Hepatic stellate cell (primary cell): ENCODE measurements at regions not wholly inside any gene's neighbourhood (a gene's known extent, or its start where the extent isn't known, plus 50 kb on each side); places are given as distances from the start of the nearest gene placed in this dataset.

Experiments used
- DNase-seq: peaks from one replicate; pipeline ENCODE4 v3.0.0; 2011; ENCODE audit warnings: low spot score

DNA sequence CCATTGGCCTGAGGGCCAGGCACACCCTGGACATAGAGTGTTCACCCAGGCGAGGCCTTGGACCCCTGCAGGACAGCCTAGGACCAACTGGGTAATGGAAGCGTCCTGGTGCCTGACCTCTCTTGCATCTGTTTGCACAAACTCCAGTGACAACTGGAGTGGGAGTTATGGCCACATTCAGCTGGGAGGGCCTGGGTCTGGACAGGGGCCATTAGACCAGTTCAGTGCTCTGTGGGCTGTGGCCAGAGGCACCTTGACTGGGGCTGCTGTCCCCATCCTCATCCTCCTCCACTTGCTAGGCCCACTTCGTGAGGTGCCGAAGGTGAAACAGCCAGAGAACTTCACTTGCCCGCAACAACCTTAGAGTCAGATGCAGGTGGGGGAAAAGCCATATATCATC lies 372.7 kb upstream of the IRX1 start:
- DNase-seq, result no peak

GRCh38 chr5:3221432-3221831 lies 374.2 kb upstream of the IRX1 start:
- DNase-seq, result no peak

- DNase-seq, result no peak
Measured at GRCh38 chr5:3220638-3221288, 374.9 kb upstream of the IRX1 start.

DNA sequence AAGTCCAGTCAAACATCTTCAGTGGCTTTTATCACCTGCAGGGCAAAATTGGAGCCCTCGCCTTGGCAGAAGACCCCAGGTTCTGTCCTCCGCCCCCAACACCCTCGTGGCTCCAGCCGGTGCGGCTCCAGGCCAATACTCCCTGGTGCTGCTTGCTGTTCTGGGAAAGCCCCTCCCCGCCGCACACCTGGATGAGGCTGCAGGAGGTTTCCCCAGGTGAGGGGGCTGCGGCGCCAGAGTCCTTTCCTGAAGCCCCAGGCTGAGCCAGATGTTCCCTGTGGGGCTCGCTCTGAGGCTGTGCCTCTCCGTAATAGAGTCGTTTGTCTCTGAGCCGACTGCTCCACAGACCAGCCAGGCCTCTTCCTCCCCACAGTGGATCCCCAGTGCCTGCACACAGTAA lies 375.4 kb upstream of the IRX1 start:
- no peak for DNase-seq

- DNase-seq, result no peak
Measured at GRCh38 chr5:3218916-3219650, 376.5 kb upstream of the IRX1 start.

DNA sequence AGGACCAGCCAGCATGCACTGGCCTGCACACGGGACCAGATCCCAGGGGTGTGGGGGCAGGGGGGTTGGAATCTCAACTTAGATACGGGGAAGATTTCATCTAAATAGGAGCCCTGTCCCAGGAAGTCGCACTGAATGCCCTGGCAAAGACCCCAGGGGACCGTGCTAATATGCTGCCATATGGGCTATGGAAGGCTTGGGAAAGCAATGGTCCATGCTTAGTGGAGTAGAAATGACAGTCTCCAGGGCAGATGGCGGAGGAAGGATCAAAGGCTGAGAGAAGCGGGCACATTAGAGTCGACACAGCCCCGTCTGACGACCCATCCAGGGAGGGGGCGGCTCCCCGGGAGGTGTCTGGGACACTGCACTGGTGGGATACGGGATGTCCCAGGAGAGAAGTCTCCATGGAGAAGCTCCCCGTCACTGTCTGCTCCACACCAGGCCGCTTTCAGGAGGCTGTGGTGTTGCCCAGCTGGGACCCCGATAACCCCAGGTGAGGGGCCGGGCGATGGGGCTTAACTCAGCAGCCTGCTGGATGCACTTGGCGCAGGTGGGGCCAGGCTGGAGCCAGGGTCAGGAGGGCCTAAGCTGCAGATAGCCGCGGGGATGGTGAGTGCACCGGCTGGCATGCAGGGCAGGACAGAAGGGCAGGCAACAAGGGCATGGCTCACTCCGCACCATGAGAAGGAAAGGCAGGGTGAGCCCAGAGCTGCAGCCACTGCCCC lies 377.7 kb upstream of the IRX1 start:
- no peak for DNase-seq

DNA sequence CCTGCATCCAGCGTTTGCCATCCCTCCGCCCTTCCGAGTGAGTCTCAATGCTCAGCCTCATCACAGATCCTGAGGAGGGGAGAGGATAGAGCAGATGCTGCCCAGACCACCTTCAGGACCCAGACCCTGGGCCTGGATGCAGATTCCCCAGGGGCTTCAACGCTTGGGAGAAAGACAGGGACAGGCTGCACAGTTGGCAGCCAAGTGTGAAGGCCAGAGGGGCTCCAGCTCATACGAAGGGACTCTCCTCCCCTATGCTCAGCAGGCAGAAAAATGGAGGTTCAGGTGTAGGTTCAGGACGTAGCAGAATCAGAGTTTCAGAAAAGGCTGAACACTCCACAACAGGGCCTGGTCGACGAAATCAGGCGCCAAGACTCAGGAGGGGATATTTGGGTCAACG lies 378.5 kb upstream of the IRX1 start:
- DNase-seq, result no peak

DNA sequence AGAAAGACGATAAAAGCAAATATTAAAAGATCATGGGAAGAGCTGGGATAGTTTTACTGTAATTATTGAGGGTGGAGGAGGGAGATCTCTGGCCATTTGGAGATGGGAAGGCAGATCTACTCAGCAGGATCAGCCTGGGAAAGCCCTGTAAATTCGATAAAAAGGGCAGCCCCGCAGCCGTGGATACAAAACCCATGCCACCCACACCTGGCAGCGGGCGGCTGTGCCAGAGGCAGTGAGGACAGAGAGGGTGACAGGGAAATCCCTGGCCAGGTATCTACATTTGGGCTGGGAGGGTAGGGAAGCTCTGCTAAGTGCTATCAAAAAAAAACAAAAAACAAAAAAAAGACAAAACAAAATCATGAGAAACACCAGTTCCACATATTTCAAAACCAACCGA lies 379.2 kb upstream of the IRX1 start:
- no peak for DNase-seq

GRCh38 chr5:3214838-3215374 lies 380.7 kb upstream of the IRX1 start:
- no peak for DNase-seq

DNA sequence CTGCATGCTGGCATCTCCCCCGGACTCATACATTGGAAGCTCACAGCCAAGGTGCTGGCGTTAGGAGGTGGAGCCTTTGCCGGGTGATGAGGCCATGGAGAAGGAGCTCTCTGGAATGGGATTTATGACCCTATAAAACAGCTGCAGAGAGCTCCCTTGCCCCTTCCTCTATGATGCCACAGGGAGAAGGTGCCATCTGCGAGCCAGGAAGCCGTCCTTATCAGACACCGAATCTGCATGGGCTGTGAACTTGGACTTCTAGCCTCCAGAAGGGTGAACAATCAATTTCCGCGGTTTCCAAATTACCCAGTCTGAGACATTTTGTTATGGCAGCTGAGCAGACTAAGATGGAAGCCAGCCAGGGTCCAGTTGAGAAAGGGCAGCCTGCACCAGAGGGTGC lies 381.2 kb upstream of the IRX1 start:
- no peak for DNase-seq

DNA sequence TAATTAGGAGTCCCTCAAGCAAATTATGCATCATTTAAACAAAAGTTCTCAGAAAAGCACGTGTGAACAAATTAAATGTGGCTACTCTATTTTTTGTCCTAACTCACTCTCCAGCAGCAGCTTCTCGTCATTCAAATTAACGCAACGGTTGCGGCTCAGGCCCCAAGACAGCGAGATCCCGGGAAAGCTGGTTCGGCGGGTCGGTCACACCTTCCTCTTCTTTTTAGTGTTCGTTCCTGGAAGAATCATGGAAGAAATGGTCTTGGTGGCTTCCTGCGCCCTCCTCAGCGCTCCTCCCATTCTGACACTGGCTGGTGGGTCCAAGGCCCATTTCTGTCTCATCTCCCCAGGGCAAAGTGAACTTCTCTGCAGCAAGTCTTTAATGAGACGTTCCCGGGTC lies 382.8 kb upstream of the IRX1 start:
- no peak for DNase-seq

DNA sequence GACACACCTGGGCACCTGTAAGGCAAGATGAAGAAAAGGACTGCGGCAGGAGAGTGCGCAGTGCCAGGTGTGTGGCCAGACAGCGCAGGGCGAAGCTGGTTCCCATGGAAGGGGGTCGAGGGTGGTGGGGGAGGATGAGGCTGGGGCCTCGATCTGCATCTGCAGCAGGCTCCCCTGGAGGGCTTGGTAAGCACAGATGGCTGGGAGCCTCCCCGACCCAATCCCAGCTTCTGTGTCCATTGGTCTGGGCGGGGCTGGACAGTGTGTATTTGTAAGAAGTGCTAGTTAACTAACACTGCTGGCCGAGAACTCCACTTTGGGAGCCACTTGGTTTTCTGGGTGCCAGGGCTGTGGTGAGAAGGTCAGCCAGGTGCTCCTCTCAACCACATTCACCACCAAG lies 385.1 kb upstream of the IRX1 start:
- DNase-seq, result no peak

DNA sequence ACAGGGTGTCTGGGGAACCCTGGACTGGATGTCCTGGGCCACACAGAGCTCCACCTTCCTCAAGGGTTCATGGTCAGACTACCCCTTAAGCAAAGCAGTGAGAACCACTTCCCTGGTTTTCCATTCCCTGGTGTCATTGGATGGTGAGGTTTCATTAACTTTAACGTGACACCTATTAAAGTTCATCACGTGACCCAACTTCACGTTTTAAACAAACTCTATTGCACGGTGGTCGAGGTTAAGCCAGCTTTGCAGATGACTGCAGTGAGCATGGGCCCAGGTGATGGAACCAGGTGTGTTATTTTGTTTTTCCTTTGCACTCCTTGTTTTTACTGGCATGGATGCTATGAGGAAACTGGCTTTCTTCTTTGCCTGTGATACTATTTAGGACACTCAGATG lies 385.7 kb upstream of the IRX1 start:
- DNase-seq, result no peak

GRCh38 chr5:3202570-3202969 lies 393.1 kb upstream of the IRX1 start:
- DNase-seq, result no peak

DNA sequence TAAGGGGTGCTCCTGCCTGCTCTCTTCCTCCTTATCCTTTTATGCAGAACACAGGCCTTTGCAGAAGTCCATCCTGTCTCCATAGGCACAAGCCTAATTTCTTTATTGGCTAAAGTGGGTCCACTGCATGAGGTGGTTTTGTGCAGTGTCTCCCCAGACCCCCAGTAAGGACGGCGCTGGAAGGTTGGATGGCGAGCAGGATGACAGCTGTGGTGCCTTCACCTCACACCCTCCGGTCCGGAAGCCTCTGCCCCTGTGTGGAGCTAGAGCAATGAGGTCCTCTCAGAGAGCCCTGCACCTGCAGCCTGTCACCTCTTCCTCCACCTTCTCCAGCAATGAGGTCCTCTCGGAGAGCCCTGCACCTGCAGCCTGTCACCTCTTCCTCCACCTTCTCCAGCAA lies 393.7 kb upstream of the IRX1 start:
- no peak for DNase-seq

- no peak for DNase-seq
Measured at GRCh38 chr5:3201121-3201520, 394.5 kb upstream of the IRX1 start.

DNA sequence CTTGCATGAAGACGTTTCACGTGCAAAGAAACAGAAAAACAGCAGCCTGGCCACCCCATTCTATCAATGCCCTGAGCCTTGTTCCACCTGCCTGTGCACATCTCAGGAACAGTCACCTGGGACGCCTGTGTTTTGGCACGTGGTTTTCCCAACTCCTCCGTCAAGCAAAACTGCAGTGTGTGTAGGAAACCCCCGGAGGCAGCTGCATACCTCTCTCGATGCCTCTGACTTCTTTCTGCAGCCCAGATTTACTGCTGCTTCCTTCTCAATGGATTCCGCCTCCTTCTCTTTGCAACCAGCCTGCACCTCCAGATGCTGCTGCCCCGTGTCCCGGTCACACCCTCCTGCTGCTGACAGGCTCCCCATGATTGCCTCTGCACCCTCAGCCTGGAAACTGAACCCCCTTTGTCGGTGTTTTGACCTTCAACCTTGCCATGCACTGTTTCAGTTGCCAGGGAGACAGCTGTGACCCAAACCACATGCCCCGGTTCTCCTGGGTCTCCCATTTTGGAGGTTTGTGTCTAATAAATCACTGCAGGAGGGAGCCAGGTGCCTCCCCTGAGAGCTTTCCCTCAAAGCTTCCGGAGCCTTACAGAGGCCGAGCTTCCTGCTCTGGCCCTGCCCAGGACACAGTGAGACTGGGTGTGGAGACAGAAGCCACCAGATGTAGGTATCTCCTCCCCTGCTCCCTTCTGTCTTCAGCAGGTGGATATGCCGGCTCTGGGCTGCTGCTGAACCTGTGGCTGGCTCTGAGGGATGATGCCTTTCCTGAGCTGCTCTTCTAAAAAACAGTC lies 395.5 kb upstream of the IRX1 start:
- no peak for DNase-seq

DNA sequence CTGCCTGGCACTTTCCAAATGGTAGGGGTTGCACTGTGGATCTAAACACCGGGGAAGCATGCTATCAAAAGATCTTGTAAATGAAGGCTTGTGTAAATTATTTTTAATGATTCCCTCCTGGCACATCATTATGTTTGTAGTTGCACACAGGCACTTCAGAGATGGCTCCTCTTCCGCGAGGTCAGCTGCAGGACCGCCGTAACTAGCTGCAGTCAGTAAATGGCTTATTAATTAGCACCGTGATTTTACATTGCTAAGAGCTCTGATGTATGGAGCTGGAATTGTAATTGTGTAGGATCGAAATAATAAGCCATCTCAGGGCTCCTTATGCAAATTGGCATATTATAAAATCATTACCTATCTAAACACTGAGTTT lies 397.6 kb upstream of the IRX1 start:
- DNase-seq, result no peak

- DNase-seq, result no peak
Measured at GRCh38 chr5:3197304-3198073, 398.1 kb upstream of the IRX1 start.

- DNase-seq, result no peak
Measured at GRCh38 chr5:3195994-3196393, 399.6 kb upstream of the IRX1 start.

GRCh38 chr5:3194684-3195083 lies 400.9 kb upstream of the IRX1 start:
- no peak for DNase-seq

DNA sequence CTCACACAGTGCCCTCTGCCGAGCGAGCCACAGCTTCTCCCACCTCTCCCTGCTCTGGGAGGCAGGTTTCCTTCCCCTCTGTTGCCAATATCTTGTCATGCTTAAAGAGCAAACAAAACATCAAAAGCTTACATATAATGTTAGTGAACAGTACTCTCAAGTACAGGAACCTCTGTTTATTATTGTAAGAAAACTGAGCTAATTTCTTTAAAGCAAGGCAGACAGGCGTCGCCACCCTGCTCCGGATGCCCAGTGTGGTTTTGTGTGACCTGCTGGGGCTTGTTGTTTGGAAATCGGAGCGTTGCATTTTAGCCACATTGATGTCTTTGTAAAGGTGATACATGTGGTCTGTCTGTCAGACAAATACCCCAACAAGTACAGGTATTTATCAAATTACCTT lies 401.4 kb upstream of the IRX1 start:
- DNase-seq, result no peak
